OCI-LY7 (cell line): ENCODE measurements at regions not wholly inside any gene's neighbourhood (a gene's known extent, or its start where the extent isn't known, plus 50 kb on each side); places are given as distances from the start of the nearest gene placed in this dataset.

Source experiments
- BruUV-seq: library from RNA; stranded (reverse); fragments of 400-500 nt; replicated peaks from 2 replicates; lab custom pipeline; 2021; lab: Mats Ljungman, UMichigan
- CTCF ChIA-PET: fragments of 300-600 bp; sonication (Branson Sonifier 250); formaldehyde crosslinking; loops from one replicate; lab custom pipeline; 2022; ENCODE audit warnings: antibody characterized with exemption; ENCODE audit not compliant: unreplicated experiment; lab: Charles Lee
- POLR2A ChIA-PET: fragments of 300-600 bp; sonication (Branson Sonifier 250); formaldehyde crosslinking; loops from one replicate; lab custom pipeline; 2022; ENCODE audit warnings: antibody characterized with exemption; lab: Charles Lee
- DNase-seq: peaks from one replicate; pipeline ENCODE4 v3.0.0-alpha.2; 2015; ENCODE audit warnings: low spot score
- H2AFZ ChIP-seq: fragments of 200-600 bp; sonication (generic), shearing (Covaris generic); 2 replicates; pipeline ENCODE4 v1.6.1; 2014; ENCODE audit warnings: mild to moderate bottlenecking, antibody characterized with exemption, low read length, moderate library complexity
- H3K27ac ChIP-seq: fragments of 200-600 bp; sonication (generic); 2 replicates; pipeline ENCODE4 v1.5.1; 2014; ENCODE audit warnings: mixed run types, low read depth, mild to moderate bottlenecking, moderate library complexity, low read length, inconsistent platforms; ENCODE audit not compliant: poor library complexity, severe bottlenecking
- H3K36me3 ChIP-seq: fragments of 200-600 bp; sonication (generic); 2 replicates; pipeline ENCODE4 v1.6.1; 2014; ENCODE audit warnings: mild to moderate bottlenecking, antibody characterized with exemption, low read length, moderate library complexity, mixed read lengths; ENCODE audit not compliant: insufficient read depth
- H3K4me1 ChIP-seq: fragments of 200-600 bp; sonication (generic); 2 replicates; pipeline ENCODE4 v1.5.1; 2014; ENCODE audit warnings: mild to moderate bottlenecking, low read length; ENCODE audit not compliant: insufficient read depth, poor library complexity, severe bottlenecking
- H3K4me2 ChIP-seq: fragments of 200-600 bp; sonication (generic); 2 replicates; pipeline ENCODE4 v1.6.1; 2014; ENCODE audit warnings: mild to moderate bottlenecking, low read length
- H3K4me3 ChIP-seq: fragments of 200-600 bp; sonication (generic); 2 replicates; pipeline ENCODE4 v1.5.1; 2014; ENCODE audit warnings: mild to moderate bottlenecking, low read depth, low read length; ENCODE audit not compliant: poor library complexity, severe bottlenecking
- H3K79me2 ChIP-seq: fragments of 200-600 bp; sonication (generic); 2 replicates; pipeline ENCODE4 v1.6.1; 2016; ENCODE audit warnings: low read depth, mild to moderate bottlenecking, low read length, moderate library complexity, mixed read lengths; ENCODE audit not compliant: insufficient read depth
- H3K9me2 ChIP-seq: fragments of 200-600 bp; sonication (generic); 2 replicates; pipeline ENCODE4 v1.6.1; 2016; ENCODE audit warnings: mild to moderate bottlenecking, low read length, mixed read lengths; ENCODE audit not compliant: insufficient read depth
- H3K9me3 ChIP-seq: fragments of 200-600 bp; sonication (generic); 2 replicates; pipeline ENCODE4 v1.6.1; 2014; ENCODE audit warnings: mild to moderate bottlenecking, mixed run types, low read length, mixed read lengths
- H4K20me1 ChIP-seq: fragments of 200-600 bp; sonication (generic); 2 replicates; pipeline ENCODE4 v1.6.1; 2014; ENCODE audit warnings: mild to moderate bottlenecking, antibody characterized with exemption, low read length, moderate library complexity, mixed read lengths; ENCODE audit not compliant: insufficient read depth
- CTCF ChIP-seq: fragments of 200-600 bp; sonication (generic); conservative IDR thresholded peaks from 2 replicates; pipeline ENCODE4 v1.5.1; 2014; ENCODE audit warnings: mild to moderate bottlenecking, antibody characterized with exemption, low read length, moderate library complexity, mixed read lengths
- EZH2phosphoT487 ChIP-seq: fragments of 200-600 bp; sonication (generic); IDR thresholded peaks from 2 replicates; pipeline ENCODE4 v1.6.1; 2018; ENCODE audit warnings: low read depth, borderline replicate concordance, mild to moderate bottlenecking, mixed run types, antibody characterized with exemption, low read length, moderate library complexity, mixed read lengths
- intact Hi-C: fragments of 100-400 bp; cut with micrococcal nuclease; formaldehyde crosslinking; loops from one replicate; pipeline ENCODE4 v1.10.0; 2022; ENCODE audit not compliant: unreplicated experiment

DNA sequence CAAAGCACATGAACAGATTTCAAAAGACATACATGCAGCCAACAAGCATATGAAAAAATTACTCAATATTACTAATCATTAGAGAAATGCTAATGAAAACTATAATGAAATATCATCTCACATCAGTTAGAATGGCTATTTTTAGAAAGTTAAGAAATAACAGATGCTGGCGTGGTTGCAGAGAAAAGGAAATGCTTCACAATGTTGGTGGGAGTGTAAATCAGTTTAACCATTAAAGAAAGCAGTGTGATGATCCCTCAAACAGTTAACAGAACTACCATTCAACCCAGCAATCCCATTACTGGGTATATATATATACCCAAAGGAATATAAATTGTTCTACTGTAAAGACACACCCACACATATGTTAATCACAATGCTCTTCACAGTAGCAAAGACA lies 117.7 kb upstream of the SETBP1 start:
- no peak overlapping the region for H3K27ac ChIP-seq
- no peaks in the 10 kb centered on the region for H3K4me1 ChIP-seq
- BruUV-seq = no TSS peak
- H3K36me3 ChIP-seq = no peaks in the 10 kb centered on the region
- H3K9me2 ChIP-seq = no peaks in the 10 kb centered on the region
- H3K4me3 ChIP-seq = no peak overlapping the region
- H3K79me2 ChIP-seq = no peaks in the 10 kb centered on the region
- ChIA-PET CTCF (no interaction called here), POLR2A (interaction anchor here (0.8 kb wide), 1 partner anchor 785 kb away, joined by 3 read pairs; no protein-coding TSS in a partner anchor)
- H4K20me1 ChIP-seq = no peaks in the 10 kb centered on the region
- no peak overlapping the region for H2AFZ ChIP-seq
- H3K4me2 ChIP-seq = no peak overlapping the region
- DNase-seq = no peak
- TF ChIP-seq EZH2phosphoT487 (no peak), CTCF (no peak)
- H3K9me3 ChIP-seq = no peaks in the 10 kb centered on the region
- intact Hi-C loops = no loop called here

- POLR2A ChIA-PET = no interaction called here
Observed at GRCh38 chr18:44564922-44565321, 115.8 kb upstream of the SETBP1 start.

GRCh38 chr18:44568342-44568741 lies 112.3 kb upstream of the SETBP1 start:
- no peaks in the 10 kb centered on the region for H3K9me3 ChIP-seq
- intact Hi-C loops = no loop called here
- H3K36me3 ChIP-seq = no peaks in the 10 kb centered on the region
- H3K4me2 ChIP-seq = no peak overlapping the region
- no peak for TF ChIP-seq CTCF
- no peak for TF ChIP-seq EZH2phosphoT487
- no peaks in the 10 kb centered on the region for H3K9me2 ChIP-seq
- no peaks in the 10 kb centered on the region for H3K4me1 ChIP-seq
- H2AFZ ChIP-seq = no peak overlapping the region
- no peaks in the 10 kb centered on the region for H3K79me2 ChIP-seq
- POLR2A ChIA-PET = interaction anchor here (0.6 kb wide), 1 partner anchor 636 kb away, joined by 4 read pairs; no protein-coding TSS in a partner anchor
- no peak for DNase-seq
- H4K20me1 ChIP-seq = no peaks in the 10 kb centered on the region
- H3K27ac ChIP-seq = no peak overlapping the region
- CTCF ChIA-PET = no interaction called here
- no TSS peak for BruUV-seq
- no peak overlapping the region for H3K4me3 ChIP-seq

More at GRCh38 chr18:44564922-44565321, 115.8 kb upstream of the SETBP1 start:
- intact Hi-C loops = no loop called here
- Histone ChIP-seq H3K4me2 (no peak overlapping the region), H3K9me3 (no peaks in the 10 kb centered on the region), H4K20me1 (no peaks in the 10 kb centered on the region), H3K9me2 (no peaks in the 10 kb centered on the region), H3K4me3 (no peak overlapping the region), H3K27ac (no peak overlapping the region), H3K4me1 (no peaks in the 10 kb centered on the region), H2AFZ (no peak overlapping the region), H3K36me3 (no peaks in the 10 kb centered on the region), H3K79me2 (no peaks in the 10 kb centered on the region)
- CTCF ChIA-PET = no interaction called here
- TF ChIP-seq EZH2phosphoT487 = no peak
- TF ChIP-seq CTCF = no peak
- no peak for DNase-seq
- no TSS peak for BruUV-seq
